Endodermal cell (in vitro differentiated cells): ENCODE measurements at regions not wholly inside any gene's neighbourhood (a gene's known extent, or its start where the extent isn't known, plus 50 kb on each side); places are given as distances from the start of the nearest gene placed in this dataset.

Source experiments
- DNase-seq: peaks from one replicate; pipeline ENCODE4 v3.0.0-alpha.2; 2017
- H3K27ac ChIP-seq: 2 replicates; pipeline ENCODE4 v1.5.1; 2013; ENCODE audit warnings: mild to moderate bottlenecking, low read depth, low read length, moderate library complexity
- H3K27me3 ChIP-seq: 2 replicates; pipeline ENCODE4 v1.6.1; 2013; ENCODE audit warnings: mild to moderate bottlenecking, low read length, moderate library complexity; ENCODE audit not compliant: insufficient read depth, control insufficient read depth, poor library complexity, severe bottlenecking
- H3K36me3 ChIP-seq: 2 replicates; pipeline ENCODE4 v1.7.0; 2013; ENCODE audit warnings: mild to moderate bottlenecking, low read length, moderate library complexity; ENCODE audit not compliant: control insufficient read depth, insufficient read depth
- H3K4me1 ChIP-seq: one replicate; pipeline ENCODE4 v1.7.0; 2013; ENCODE audit warnings: low read length; ENCODE audit not compliant: control insufficient read depth, insufficient read depth
- H3K4me3 ChIP-seq: 2 replicates; pipeline ENCODE4 v1.5.1; 2013; ENCODE audit warnings: mild to moderate bottlenecking, low read length, moderate library complexity
- H3K9ac ChIP-seq: 2 replicates; pipeline ENCODE4 v1.6.1; 2013; ENCODE audit warnings: mild to moderate bottlenecking, low read length, moderate library complexity; ENCODE audit not compliant: poor library complexity, severe bottlenecking; ENCODE audit errors: extremely low read depth
- H3K9me3 ChIP-seq: 2 replicates; pipeline ENCODE4 v1.6.1; 2013; ENCODE audit warnings: mild to moderate bottlenecking, low read length, moderate library complexity; ENCODE audit not compliant: control insufficient read depth
- H3K27ac Mint-ChIP-seq: 2 replicates; pipeline ENCODE4 v1.8.0; 2020; ENCODE audit warnings: mixed read lengths
- H3K27me3 Mint-ChIP-seq: 2 replicates; pipeline ENCODE4 v1.8.0; 2021; ENCODE audit warnings: mild to moderate bottlenecking, mixed read lengths; ENCODE audit not compliant: insufficient read depth
- H3K36me3 Mint-ChIP-seq: 2 replicates; pipeline ENCODE4 v1.8.0; 2020; ENCODE audit warnings: low read depth, mixed read lengths
- H3K4me1 Mint-ChIP-seq: 2 replicates; pipeline ENCODE4 v1.8.0; 2020; ENCODE audit warnings: mixed read lengths
- H3K4me3 Mint-ChIP-seq: 2 replicates; pipeline ENCODE4 v1.8.0; 2020; ENCODE audit warnings: mild to moderate bottlenecking, moderate library complexity, mixed read lengths
- H3K9me3 Mint-ChIP-seq: 2 replicates; pipeline ENCODE4 v1.8.0; 2020; ENCODE audit warnings: mild to moderate bottlenecking, mixed read lengths
- CTCF ChIP-seq: fragments of 200-600 bp; sonication (generic); conservative IDR thresholded peaks from 2 replicates; pipeline ENCODE4 v1.5.0; 2021; ENCODE audit warnings: antibody characterized with exemption, mild to moderate bottlenecking
- WGBS, 2 experiments: methylation state at CpG; one replicate each; pipeline versions ENCODE4 v1.1.5 to v1.1.7; 2013; ENCODE audit warnings: missing lambda C conversion rate in 2 of 2, mixed read lengths in 1 of 2; ENCODE audit not compliant: insufficient coverage in 1 of 2, insufficient read length in 1 of 2; 5-methylcytosine and 5-hydroxymethylcytosine counted together

- DNase-seq, result no peak
- no peaks in the 10 kb centered on the region for H3K9me3 Mint-ChIP-seq
- Histone ChIP-seq H3K4me1 (peaks cover 3% of the 10 kb centered on the region), H3K36me3 (no peaks in the 10 kb centered on the region), H3K4me3 (no peak overlapping the region), H3K27ac (no peak overlapping the region), H3K9ac (no peak overlapping the region), H3K9me3 (no peaks in the 10 kb centered on the region), H3K27me3 (no peaks in the 10 kb centered on the region)
- TF ChIP-seq CTCF, result no peak
- H3K36me3 Mint-ChIP-seq, result no peaks in the 10 kb centered on the region
- no peak overlapping the region for H3K4me3 Mint-ChIP-seq
- no peak overlapping the region for H3K27ac Mint-ChIP-seq
- H3K27me3 Mint-ChIP-seq, result peaks cover 19% of the 10 kb centered on the region
- 77 to 87% methylated on average over 4 to 7 of the region's 7 CpGs for WGBS, 2 experiments
- peaks cover 8% of the 10 kb centered on the region for H3K4me1 Mint-ChIP-seq
These were observed 131.5 kb upstream of the TNRC6C start for GRCh38 chr17:77827039-77827438.

GRCh38 chr17:77827511-77827910, 131.0 kb upstream of the TNRC6C start:
- H3K9me3 ChIP-seq, result no peaks in the 10 kb centered on the region
- no peak overlapping the region for H3K4me3 Mint-ChIP-seq
- no peak overlapping the region for H3K4me3 ChIP-seq
- peaks cover 3% of the 10 kb centered on the region for H3K4me1 ChIP-seq
- 51 to 89% methylated on average over 2 to 5 of the region's 5 CpGs for WGBS, 2 experiments
- H3K27ac Mint-ChIP-seq, result no peak overlapping the region
- no peaks in the 10 kb centered on the region for H3K9me3 Mint-ChIP-seq
- no peak for TF ChIP-seq CTCF
- no peak for DNase-seq
- H3K4me1 Mint-ChIP-seq, result peaks cover 6% of the 10 kb centered on the region
- no peaks in the 10 kb centered on the region for H3K36me3 Mint-ChIP-seq
- H3K27me3 ChIP-seq, result no peaks in the 10 kb centered on the region
- no peaks in the 10 kb centered on the region for H3K36me3 ChIP-seq
- peaks cover 16% of the 10 kb centered on the region for H3K27me3 Mint-ChIP-seq
- no peak overlapping the region for H3K27ac ChIP-seq
- H3K9ac ChIP-seq, result no peak overlapping the region

DNA sequence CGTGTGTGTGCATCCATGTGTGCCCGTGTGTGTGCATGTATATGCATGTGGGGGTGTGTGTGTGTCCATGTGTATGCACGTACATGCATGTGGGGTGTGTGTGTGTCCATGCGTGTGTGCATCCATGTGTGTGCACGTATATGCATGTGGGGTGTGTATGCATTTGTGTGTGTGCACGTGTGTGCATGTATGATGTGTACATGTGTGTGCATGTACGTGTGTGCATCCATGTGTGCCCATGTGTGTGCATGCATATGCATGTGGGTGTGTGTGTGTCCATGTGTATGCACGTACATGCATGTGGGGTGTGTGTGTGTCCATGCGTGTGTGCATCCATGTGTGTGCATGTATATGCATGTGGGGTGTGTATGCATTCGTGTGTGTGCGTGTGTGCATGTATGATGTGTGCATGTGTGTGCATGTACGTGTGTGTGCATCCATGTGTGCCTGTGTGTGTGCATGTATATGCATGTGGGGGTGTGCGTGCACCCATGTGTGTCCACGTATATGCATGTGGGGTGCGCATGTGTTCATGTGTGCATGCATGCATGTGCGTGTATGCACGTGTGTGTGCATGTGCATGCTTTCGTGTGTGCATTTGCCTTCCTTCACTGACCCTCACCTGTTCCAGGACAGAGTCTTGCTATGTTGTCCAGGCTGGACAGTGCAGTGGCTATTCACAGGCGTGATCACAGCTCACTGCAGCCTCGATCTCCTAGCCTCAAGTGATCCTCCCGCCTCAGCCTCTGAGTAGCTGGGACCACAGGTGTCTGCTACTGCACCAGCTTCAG, 129.6 kb upstream of the TNRC6C start:
- H3K27ac ChIP-seq, result peak overlapping the region; percentile 10
- H3K9ac ChIP-seq, result no peak overlapping the region
- peaks cover 3% of the 10 kb centered on the region for H3K4me1 ChIP-seq
- no peak for TF ChIP-seq CTCF
- no peak overlapping the region for H3K4me3 ChIP-seq
- DNase-seq, result no peak
- H3K36me3 ChIP-seq, result no peaks in the 10 kb centered on the region
- 92 to 93% methylated on average over 19 to 21 of the region's 21 CpGs for WGBS, 2 experiments
- H3K4me1 Mint-ChIP-seq, result peaks cover 6% of the 10 kb centered on the region
- no peaks in the 10 kb centered on the region for H3K27me3 ChIP-seq
- no peaks in the 10 kb centered on the region for H3K9me3 ChIP-seq
- no peaks in the 10 kb centered on the region for H3K9me3 Mint-ChIP-seq
- H3K4me3 Mint-ChIP-seq, result no peak overlapping the region
- peaks cover 16% of the 10 kb centered on the region for H3K27me3 Mint-ChIP-seq
- no peak overlapping the region for H3K27ac Mint-ChIP-seq
- H3K36me3 Mint-ChIP-seq, result no peaks in the 10 kb centered on the region
